ENCODE measurements at regions not wholly inside any gene's neighbourhood (a gene's known extent, or its start where the extent isn't known, plus 50 kb on each side); places are given as distances from the start of the nearest gene placed in this dataset.

DNA sequence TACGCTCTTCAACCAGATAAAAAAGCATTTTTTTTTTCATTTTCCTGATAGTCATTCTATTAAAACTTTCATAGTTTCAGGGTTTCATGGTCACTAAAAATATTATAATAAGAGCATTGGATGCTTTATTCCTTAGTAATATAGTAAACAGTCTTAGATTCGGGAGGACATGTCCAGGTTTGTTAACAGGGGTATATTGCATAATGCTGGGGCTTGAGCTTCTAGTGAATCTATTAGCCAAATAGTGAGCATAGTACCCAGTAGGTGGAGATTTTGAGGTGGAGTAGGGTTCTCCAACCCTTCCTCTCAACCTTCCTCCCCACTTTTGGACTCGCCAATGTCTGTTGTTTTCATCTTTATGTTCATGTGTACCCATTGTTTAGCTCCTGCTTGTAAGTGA, 277.4 kb upstream of the RGS6 start:
- H3K4me3 Mint-ChIP-seq, result no peak overlapping the region
- peaks cover 19% of the 10 kb centered on the region for H3K4me1 Mint-ChIP-seq
- TF ChIP-seq, protein P1, sequence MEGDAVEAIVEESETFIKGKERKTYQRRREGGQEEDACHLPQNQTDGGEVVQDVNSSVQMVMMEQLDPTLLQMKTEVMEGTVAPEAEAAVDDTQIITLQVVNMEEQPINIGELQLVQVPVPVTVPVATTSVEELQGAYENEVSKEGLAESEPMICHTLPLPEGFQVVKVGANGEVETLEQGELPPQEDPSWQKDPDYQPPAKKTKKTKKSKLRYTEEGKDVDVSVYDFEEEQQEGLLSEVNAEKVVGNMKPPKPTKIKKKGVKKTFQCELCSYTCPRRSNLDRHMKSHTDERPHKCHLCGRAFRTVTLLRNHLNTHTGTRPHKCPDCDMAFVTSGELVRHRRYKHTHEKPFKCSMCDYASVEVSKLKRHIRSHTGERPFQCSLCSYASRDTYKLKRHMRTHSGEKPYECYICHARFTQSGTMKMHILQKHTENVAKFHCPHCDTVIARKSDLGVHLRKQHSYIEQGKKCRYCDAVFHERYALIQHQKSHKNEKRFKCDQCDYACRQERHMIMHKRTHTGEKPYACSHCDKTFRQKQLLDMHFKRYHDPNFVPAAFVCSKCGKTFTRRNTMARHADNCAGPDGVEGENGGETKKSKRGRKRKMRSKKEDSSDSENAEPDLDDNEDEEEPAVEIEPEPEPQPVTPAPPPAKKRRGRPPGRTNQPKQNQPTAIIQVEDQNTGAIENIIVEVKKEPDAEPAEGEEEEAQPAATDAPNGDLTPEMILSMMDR (IDR thresholded peaks at IDR 0.05; ENCODE audit: unreplicated experiment in 3 of 3), result no peak
- H3K27me3 Mint-ChIP-seq (ENCODE audit: low read depth), result no peaks in the 10 kb centered on the region
- peaks cover 58% of the 10 kb centered on the region for H3K36me3 Mint-ChIP-seq (ENCODE audit: low read depth)
- H3K9me3 Mint-ChIP-seq, result peaks cover 20% of the 10 kb centered on the region
- no peak overlapping the region for H3K27ac Mint-ChIP-seq

DNA sequence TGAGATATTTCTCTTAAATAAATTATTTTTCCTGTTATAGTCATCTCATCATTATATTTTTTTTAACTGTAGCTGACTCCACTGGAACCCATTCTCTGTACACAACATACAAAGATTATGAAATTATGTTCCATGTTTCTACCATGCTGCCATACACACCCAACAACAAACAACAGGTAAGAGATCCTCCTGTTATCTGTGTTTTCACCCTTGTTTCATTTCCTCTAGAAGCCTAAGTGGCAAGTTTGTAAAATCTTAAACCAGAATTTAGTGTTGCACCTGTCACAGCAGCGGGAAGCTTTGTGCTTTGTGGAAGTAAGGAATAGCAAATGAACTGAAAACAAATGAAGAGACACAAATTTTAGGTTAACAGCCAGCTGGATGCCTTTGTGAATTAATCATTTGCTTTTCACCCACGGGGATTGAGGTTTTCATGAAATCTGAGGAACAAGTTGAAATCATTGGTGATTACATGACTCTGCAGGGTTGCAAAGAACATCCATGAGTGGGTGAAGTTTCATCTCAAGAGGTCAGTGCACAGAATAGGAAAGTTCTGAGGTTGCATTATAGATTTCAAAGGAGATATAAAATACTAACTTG, 273.9 kb upstream of the RGS6 start:
- peaks cover 35% of the 10 kb centered on the region for H3K36me3 Mint-ChIP-seq (ENCODE audit: low read depth)
- no peak overlapping the region for H3K4me3 Mint-ChIP-seq
- H3K4me1 Mint-ChIP-seq, result peaks cover 19% of the 10 kb centered on the region
- TF ChIP-seq, protein P1 (IDR thresholded peaks at IDR 0.05; ENCODE audit: unreplicated experiment in 3 of 3), result no peak
- H3K27ac Mint-ChIP-seq, result peak overlapping the region in 1 of 3 experiments; percentile 0
- no peaks in the 10 kb centered on the region for H3K27me3 Mint-ChIP-seq (ENCODE audit: low read depth)
- peaks cover 5% of the 10 kb centered on the region for H3K9me3 Mint-ChIP-seq

DNA sequence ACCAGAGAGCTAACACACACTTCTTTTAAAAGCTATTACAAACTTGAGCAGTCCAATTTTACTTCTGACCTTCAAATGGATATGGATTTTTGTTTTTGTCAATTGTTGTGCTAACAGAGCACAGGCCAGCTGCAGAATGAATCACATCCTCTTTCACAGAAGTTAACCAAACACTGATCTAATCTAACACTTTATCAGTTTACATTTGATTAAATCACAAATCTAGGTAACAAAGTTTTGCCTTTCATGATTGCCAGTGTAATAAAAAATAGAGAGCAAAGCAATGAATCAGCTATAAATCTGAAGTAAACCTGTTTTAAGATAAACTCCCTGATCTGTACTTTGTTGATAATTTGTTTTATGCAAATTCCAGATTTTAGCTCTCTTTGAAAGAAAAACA, 273.1 kb upstream of the RGS6 start:
- Mint-ChIP-seq H3K4me1 (peaks cover 19% of the 10 kb centered on the region), H3K36me3 (ENCODE audit: low read depth) (peaks cover 34% of the 10 kb centered on the region), H3K4me3 (no peak overlapping the region), H3K27me3 (ENCODE audit: low read depth) (no peaks in the 10 kb centered on the region), H3K27ac (peak overlapping the region in 2 of 3 experiments; percentile 0 to 26), H3K9me3 (no peaks in the 10 kb centered on the region)
- TF ChIP-seq, protein P1 (IDR thresholded peaks at IDR 0.05; ENCODE audit: unreplicated experiment in 3 of 3), result no peak

DNA sequence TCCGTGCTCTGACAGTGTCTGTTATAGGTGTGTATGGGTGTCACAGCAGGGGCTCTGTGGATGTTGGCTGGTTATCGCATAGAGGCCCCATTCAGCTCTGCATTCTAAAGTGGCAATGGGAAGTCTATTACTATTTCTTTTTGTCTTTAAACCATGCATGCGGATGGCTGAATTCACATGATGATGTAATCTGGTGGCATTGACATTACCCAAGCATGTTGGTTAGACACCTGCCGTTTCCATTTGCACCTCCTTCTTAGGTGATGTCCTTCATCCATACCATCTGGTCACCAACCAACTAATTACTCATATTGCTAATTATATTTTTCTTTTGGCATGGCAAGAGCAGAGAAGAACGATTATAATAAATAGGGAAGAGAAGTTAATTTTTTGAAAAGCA, 270.8 kb upstream of the RGS6 start:
- TF ChIP-seq, protein P1 (IDR thresholded peaks at IDR 0.05; ENCODE audit: unreplicated experiment in 3 of 3), result no peak
- H3K4me3 Mint-ChIP-seq, result no peak overlapping the region
- peaks cover 19% of the 10 kb centered on the region for H3K4me1 Mint-ChIP-seq
- peaks cover 16% of the 10 kb centered on the region for H3K36me3 Mint-ChIP-seq (ENCODE audit: low read depth)
- no peaks in the 10 kb centered on the region for H3K9me3 Mint-ChIP-seq
- no peaks in the 10 kb centered on the region for H3K27me3 Mint-ChIP-seq (ENCODE audit: low read depth)
- no peak overlapping the region for H3K27ac Mint-ChIP-seq

DNA sequence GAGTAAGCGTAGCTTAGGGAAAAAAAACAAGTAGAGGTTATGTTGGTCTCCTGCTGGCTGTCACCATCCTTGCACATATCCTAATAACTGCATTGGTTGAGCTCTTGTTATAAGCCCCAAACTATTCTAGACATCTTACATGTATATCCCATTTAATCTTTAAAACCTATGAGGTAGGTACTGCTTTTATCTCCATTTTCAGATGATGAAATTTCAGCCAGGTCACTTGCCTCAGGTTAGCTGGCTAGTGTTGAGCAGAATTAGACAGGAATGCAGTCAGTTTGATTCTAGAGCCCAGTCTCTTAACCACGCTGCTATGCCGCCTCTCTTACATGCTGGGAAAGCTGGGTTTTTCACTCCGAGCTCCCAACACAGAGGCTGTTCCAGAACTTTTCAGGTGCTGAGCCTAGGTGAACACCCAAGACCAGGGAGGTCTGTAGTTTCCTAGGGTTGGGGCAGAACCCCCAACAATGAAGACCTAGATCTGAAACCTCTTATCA, 269.9 kb upstream of the RGS6 start:
- Mint-ChIP-seq H3K27me3 (ENCODE audit: low read depth) (no peaks in the 10 kb centered on the region), H3K4me1 (peaks cover 19% of the 10 kb centered on the region), H3K9me3 (no peaks in the 10 kb centered on the region), H3K36me3 (ENCODE audit: low read depth) (peaks cover 16% of the 10 kb centered on the region), H3K4me3 (no peak overlapping the region), H3K27ac (no peak overlapping the region)
- TF ChIP-seq, protein P1 (IDR thresholded peaks at IDR 0.05; ENCODE audit: unreplicated experiment in 3 of 3), result no peak

DNA sequence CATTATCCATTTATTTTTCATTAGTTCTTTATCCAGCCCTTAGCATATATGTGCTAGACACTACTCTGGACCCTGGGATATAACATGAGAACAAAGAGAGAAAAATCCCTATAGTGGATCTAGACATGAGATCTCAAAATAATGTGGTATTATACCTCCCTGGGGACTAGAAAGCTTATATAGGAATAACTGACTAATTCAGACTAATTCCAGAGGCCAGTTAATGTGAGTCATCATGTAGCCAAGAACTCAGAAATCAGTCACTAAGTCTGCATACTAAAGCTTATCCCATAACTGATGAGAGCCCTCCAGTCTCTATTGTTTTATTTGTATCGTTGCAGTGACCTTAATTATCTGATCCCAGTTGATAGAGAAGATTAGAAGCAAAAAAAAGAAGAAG, 267.1 kb upstream of the RGS6 start:
- Mint-ChIP-seq H3K27me3 (ENCODE audit: low read depth) (no peaks in the 10 kb centered on the region), H3K36me3 (ENCODE audit: low read depth) (peaks cover 16% of the 10 kb centered on the region)

More for the DNA sequence above, 267.1 kb upstream of the RGS6 start:
- TF ChIP-seq, protein P1 (IDR thresholded peaks at IDR 0.05; ENCODE audit: unreplicated experiment in 3 of 3), result no peak
- Mint-ChIP-seq H3K9me3 (no peaks in the 10 kb centered on the region), H3K4me3 (no peak overlapping the region), H3K27ac (no peak overlapping the region), H3K4me1 (peaks cover 4% of the 10 kb centered on the region)
